GM13977 (cell line): ENCODE measurements at regions not wholly inside any gene's neighbourhood (a gene's known extent, or its start where the extent isn't known, plus 50 kb on each side); places are given as distances from the start of the nearest gene placed in this dataset.

Experiments
- DNase-seq: peaks from one replicate; pipeline ENCODE4 v3.0.0; 2012; ENCODE audit warnings: low spot score
- in situ Hi-C: fragments of 300-500 bp; cut with MboI; formaldehyde crosslinking; loops from one replicate; pipeline ENCODE4 v1.12.0; 2022; ENCODE audit warnings: low sequenced_read_pairs, low pct_unique_long_range_greater_than_20kb, mixed read lengths, inconsistent platforms; ENCODE audit not compliant: unreplicated experiment
- TF ChIP-seq, protein P1 (sequence below): IDR thresholded peaks from 2 replicates; pipeline ENCODE4 v1.5.1; 2012; ENCODE audit warnings: mild to moderate bottlenecking, control low read depth; ENCODE audit not compliant: insufficient read depth; ENCODE audit errors: extremely low read depth, missing control alignments

DNA sequence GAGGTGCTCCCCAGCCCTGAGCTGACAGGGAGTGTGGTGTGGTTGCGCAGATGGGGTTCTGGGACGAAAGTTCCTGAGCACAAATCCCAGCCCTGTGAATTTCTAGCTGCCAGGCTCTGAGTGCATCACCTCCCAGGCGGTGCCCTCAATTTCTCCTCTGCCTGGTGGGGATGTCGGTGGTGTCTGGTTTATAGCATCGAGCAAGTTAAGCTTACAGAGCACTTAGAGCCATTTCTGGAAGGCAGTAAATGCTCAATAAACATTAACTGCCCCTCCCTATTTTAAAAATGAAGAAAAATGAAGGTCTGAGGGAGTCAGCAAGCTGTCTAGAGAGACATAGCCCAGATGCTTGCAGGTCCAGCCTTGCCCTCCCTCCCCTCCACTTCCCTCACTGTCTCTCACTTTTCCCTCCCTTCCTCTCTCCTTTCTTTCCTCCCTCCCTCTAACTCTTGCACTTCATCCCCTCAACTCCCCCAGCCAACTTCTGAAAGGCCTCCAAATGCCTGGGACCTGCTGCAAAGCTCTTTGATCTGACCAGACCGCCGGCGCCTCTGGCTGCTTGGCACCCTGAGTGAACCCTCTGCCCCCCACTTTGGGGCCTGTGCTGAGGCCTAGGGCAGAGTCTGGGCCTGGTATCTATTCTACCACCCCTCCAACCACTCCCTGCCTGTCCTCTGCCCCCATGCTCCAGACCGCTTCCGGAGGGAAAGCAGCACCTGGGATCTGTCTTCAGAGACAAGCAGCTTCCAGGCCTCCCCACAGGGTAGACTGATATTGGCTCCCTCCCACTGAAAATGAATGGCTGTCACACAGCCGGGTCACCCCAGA is 438.3 kb downstream of the RPS24 start:
- TF ChIP-seq, protein P1, sequence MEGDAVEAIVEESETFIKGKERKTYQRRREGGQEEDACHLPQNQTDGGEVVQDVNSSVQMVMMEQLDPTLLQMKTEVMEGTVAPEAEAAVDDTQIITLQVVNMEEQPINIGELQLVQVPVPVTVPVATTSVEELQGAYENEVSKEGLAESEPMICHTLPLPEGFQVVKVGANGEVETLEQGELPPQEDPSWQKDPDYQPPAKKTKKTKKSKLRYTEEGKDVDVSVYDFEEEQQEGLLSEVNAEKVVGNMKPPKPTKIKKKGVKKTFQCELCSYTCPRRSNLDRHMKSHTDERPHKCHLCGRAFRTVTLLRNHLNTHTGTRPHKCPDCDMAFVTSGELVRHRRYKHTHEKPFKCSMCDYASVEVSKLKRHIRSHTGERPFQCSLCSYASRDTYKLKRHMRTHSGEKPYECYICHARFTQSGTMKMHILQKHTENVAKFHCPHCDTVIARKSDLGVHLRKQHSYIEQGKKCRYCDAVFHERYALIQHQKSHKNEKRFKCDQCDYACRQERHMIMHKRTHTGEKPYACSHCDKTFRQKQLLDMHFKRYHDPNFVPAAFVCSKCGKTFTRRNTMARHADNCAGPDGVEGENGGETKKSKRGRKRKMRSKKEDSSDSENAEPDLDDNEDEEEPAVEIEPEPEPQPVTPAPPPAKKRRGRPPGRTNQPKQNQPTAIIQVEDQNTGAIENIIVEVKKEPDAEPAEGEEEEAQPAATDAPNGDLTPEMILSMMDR = no peak
- in situ Hi-C loops = no loop called here
- DNase-seq = peak; percentile 2

DNA sequence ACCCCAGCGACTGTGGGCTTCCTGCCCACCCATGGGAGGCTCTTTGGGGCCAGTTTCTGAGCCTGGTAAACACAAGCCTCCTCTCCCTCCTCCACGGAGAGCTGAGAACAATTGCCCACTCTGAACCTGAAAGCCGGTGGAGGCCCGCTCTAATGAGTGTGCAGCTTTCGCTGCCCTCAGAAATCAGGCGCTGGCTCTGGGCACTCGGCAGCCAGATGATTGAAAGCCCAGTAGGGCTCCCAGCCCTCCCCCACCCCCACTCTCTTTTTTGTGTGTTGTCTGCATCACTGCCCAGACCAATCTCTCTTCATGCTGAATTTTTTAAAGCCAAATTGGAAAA is 438.9 kb downstream of the RPS24 start:
- in situ Hi-C loops = no loop called here
- TF ChIP-seq, protein P1 = no peak
- DNase-seq = peak; percentile 1

- TF ChIP-seq, protein P1 = no peak
- DNase-seq = peak; percentile 7
- in situ Hi-C loops = no loop called here
Measured at GRCh38 chr10:78473006-78473405, 439.3 kb downstream of the RPS24 start.

DNA sequence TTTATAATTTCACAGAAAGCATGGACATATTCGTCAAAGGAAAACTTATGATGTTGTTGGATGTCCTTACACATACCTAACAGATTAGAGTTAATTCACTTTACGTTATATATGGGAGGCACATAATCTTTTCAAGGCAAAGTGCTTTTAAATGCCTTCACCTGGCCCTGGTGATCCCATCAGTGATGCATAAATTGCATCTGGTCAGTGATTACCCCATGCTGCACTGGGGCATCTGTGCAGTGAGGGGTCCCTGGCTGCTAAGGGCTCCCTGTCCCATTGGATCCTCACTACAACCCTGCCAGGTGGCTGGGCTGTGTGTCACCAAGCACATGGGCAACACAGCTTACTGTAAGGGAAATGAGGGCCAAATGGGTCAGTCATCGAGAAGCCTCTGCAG is 441.1 kb downstream of the RPS24 start:
- TF ChIP-seq, protein P1 = no peak
- in situ Hi-C loops = no loop called here
- peak; percentile 2 for DNase-seq

DNA sequence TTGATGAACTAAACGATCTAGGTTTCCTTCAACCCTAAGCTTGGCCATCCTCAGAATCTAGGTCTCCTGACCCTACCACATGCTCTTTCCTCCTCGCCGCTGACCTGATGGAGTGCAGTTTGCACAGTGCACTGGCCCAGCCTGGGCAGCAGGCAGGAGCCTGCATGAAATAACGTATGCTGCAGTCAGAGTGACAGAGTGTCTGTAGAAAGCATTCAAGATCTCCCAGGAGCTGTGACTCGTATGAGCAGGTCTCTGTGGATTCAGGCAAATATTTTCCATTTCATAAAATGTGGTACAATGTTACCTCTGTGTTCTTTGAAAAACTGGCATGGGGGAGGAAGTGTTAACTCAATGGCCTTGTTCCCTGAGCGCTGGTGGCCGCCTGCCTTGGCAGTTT is 441.8 kb downstream of the RPS24 start:
- no peak for DNase-seq
- TF ChIP-seq, protein P1 = no peak
- in situ Hi-C loops = no loop called here

GRCh38 chr10:78476156-78476555 is 442.5 kb downstream of the RPS24 start:
- no peak for DNase-seq
- TF ChIP-seq, protein P1 = no peak
- in situ Hi-C loops = no loop called here
